ENCODE measurements at regions not wholly inside any gene's neighbourhood (a gene's known extent, or its start where the extent isn't known, plus 50 kb on each side); places are given as distances from the start of the nearest gene placed in this dataset.

GRCh38 chr12:13359636-13360035 lies 163.1 kb downstream of the EMP1 start:
- no peak for DNase-seq (ENCODE audit: low read depth)
- TF ChIP-seq, protein P1, sequence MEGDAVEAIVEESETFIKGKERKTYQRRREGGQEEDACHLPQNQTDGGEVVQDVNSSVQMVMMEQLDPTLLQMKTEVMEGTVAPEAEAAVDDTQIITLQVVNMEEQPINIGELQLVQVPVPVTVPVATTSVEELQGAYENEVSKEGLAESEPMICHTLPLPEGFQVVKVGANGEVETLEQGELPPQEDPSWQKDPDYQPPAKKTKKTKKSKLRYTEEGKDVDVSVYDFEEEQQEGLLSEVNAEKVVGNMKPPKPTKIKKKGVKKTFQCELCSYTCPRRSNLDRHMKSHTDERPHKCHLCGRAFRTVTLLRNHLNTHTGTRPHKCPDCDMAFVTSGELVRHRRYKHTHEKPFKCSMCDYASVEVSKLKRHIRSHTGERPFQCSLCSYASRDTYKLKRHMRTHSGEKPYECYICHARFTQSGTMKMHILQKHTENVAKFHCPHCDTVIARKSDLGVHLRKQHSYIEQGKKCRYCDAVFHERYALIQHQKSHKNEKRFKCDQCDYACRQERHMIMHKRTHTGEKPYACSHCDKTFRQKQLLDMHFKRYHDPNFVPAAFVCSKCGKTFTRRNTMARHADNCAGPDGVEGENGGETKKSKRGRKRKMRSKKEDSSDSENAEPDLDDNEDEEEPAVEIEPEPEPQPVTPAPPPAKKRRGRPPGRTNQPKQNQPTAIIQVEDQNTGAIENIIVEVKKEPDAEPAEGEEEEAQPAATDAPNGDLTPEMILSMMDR (IDR thresholded peaks at IDR 0.05; ENCODE audit: control insufficient read depth, extremely low read depth, insufficient read depth) = no peak
- H3K4me3 ChIP-seq (ENCODE audit: low read depth, low read length) = no peak overlapping the region

GRCh38 chr12:13358391-13358905 lies 161.9 kb downstream of the EMP1 start:
- no peak overlapping the region for H3K4me3 ChIP-seq (ENCODE audit: low read depth, low read length)
- TF ChIP-seq, protein P1 (IDR thresholded peaks at IDR 0.05; ENCODE audit: control insufficient read depth, extremely low read depth, insufficient read depth) = no peak

GRCh38 chr12:13350946-13351345 lies 154.4 kb downstream of the EMP1 start:
- no peak overlapping the region for H3K4me3 ChIP-seq (ENCODE audit: low read depth, low read length)
- DNase-seq (ENCODE audit: low read depth) = no peak
- TF ChIP-seq, protein P1 (IDR thresholded peaks at IDR 0.05; ENCODE audit: control insufficient read depth, extremely low read depth, insufficient read depth) = no peak

More at GRCh38 chr12:13358391-13358905, 161.9 kb downstream of the EMP1 start:
- DNase-seq (ENCODE audit: low read depth) = no peak

DNA sequence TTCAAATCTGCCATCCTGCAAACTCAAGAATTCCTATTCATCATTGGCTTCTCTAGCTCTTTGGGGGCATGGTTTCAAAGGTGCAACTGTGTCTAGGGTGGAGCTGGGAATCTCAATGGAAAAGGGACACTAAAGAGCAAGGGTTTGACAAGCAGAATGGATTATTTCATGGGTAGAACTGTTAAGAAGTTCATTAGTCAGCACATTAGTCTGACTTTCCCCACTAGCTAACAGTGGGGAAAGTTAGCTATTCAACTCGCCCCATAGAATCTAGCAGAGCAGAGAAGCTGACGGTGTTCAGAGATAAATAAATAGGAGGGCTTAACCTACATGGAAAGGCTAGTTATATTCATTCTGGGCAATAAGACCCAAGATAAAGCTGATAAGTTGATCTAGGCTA lies 153.9 kb downstream of the EMP1 start:
- TF ChIP-seq, protein P1 (IDR thresholded peaks at IDR 0.05; ENCODE audit: control insufficient read depth, extremely low read depth, insufficient read depth) = no peak
- DNase-seq (ENCODE audit: low read depth) = no peak
- no peak overlapping the region for H3K4me3 ChIP-seq (ENCODE audit: low read depth, low read length)

GRCh38 chr12:13348464-13348863 lies 151.9 kb downstream of the EMP1 start:
- no peak overlapping the region for H3K4me3 ChIP-seq (ENCODE audit: low read depth, low read length)
- TF ChIP-seq, protein P1 (IDR thresholded peaks at IDR 0.05; ENCODE audit: control insufficient read depth, extremely low read depth, insufficient read depth) = no peak
- no peak for DNase-seq (ENCODE audit: low read depth)

- TF ChIP-seq, protein P1 (IDR thresholded peaks at IDR 0.05; ENCODE audit: control insufficient read depth, extremely low read depth, insufficient read depth) = no peak
- no peak for DNase-seq (ENCODE audit: low read depth)
These were observed 150.9 kb downstream of the EMP1 start for GRCh38 chr12:13347241-13348043.

More at GRCh38 chr12:13347241-13348043, 150.9 kb downstream of the EMP1 start:
- no peak overlapping the region for H3K4me3 ChIP-seq (ENCODE audit: low read depth, low read length)

Data from LNCaP clone FGC (cell line).